ENCODE measurements at regions not wholly inside any gene's neighbourhood (a gene's known extent, or its start where the extent isn't known, plus 50 kb on each side); places are given as distances from the start of the nearest gene placed in this dataset.
"Not testable (repeated sequence)": the region's sequence is repeated elsewhere in the genome, so short reads cannot be mapped to it uniquely, and the experiment has no call there.

- not testable (repeated sequence) for DNase-seq
Measured at GRCh38 chr20:30297878-30298595, 959.4 kb upstream of the DEFB115 start.

GRCh38 chr20:30300220-30300642 lies 957.2 kb upstream of the DEFB115 start:
- not testable (repeated sequence) for DNase-seq

DNA sequence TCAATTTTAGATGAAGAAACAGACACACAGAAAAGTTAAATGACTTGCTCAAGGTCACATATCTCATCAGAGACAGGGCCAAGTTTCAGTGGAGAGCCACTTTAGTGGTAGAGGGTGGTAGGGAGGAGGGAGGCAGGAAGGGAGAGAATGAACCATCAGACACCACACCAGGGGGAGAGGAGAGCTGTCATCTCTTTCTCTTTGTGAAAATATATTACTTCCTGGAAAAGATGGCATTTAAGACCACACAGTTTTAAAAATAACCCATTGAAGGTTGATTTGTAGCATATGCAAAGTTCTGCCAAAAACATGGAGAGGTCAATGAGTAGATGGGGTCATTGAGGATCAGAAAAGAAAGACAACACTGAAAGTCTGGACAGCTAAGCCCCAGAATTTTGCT lies 954.7 kb upstream of the DEFB115 start:
- DNase-seq, result not testable (repeated sequence)

DNA sequence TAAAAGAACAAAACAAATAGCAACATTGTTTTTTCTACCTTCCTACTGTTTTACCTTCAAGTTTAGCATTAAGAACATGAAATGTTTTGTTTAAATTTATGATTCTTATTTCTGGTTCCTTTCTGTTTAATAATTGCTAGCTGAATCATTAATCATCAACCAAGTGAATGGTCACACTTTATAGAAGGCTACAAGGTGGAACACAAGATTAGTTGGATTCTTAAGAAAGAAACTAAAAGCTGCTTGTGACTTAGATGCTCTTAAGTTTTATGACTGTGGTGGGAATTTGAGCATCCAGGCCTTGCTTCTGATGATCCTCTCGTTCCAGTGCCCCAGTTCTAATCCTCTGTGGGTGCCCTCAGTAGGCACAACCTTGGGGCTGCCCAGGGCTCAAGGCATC lies 947.5 kb upstream of the DEFB115 start:
- not testable (repeated sequence) for DNase-seq

GRCh38 chr20:30310385-30310784 lies 947.1 kb upstream of the DEFB115 start:
- not testable (repeated sequence) for DNase-seq

DNA sequence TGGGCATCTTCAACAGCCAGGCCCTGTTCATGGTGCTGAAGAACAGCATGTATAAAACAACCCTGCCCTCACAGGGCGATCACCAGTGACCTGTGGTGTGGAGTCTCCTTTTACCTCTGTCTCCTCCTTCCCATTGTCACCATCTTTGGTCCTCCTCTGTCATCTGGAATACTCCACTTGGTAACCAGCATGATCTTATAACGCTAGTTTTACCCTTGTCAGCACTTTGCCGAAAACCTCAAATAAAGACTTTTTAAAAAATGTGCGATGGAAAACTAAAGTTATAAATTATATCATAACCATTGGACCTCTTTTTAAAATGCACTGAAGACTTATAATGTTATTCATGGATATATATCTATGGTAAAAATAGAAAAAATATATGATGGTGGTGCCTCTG lies 945.2 kb upstream of the DEFB115 start:
- DNase-seq, result not testable (repeated sequence)

DNA sequence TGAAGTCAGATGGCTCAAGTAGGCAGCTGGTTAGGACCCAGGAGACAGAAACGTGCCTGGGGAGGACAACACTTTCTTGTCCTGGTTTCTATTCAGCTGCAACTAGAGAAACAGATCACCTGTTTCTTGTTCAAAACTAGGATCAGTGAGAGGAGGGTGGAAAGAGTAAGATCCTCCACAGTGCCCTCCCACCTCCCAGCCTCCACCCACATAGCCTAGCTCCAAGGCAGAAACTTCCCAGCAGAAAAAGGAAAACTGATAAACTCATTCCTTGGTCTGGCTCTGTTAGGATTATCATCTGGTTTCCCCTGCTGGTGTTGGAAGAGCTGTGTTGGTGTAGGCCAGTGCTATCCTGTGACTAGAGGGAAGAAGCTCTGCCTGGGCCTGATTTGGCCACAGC lies 943.8 kb upstream of the DEFB115 start:
- not testable (repeated sequence) for DNase-seq

DNA sequence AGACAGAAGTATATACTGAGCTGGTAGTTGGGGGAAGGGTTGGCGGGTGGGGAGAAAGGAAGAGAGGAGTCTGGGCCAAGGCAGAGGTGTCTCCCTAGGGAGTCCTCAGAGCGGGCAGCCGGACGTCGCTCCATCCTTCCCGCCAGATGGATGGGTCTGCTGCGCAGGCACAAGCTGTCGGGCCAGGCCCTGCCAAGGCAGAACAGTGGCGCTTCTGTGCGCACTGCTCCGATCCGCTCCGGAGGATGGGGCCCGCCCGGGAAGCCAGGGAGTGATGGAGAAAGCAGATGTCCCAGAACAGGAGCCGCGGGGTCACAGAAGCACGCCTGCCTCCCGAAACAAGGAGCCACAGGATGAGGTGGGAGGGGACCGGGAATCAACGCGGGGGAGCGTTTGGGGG lies 941.4 kb upstream of the DEFB115 start:
- not testable (repeated sequence) for DNase-seq

DNA sequence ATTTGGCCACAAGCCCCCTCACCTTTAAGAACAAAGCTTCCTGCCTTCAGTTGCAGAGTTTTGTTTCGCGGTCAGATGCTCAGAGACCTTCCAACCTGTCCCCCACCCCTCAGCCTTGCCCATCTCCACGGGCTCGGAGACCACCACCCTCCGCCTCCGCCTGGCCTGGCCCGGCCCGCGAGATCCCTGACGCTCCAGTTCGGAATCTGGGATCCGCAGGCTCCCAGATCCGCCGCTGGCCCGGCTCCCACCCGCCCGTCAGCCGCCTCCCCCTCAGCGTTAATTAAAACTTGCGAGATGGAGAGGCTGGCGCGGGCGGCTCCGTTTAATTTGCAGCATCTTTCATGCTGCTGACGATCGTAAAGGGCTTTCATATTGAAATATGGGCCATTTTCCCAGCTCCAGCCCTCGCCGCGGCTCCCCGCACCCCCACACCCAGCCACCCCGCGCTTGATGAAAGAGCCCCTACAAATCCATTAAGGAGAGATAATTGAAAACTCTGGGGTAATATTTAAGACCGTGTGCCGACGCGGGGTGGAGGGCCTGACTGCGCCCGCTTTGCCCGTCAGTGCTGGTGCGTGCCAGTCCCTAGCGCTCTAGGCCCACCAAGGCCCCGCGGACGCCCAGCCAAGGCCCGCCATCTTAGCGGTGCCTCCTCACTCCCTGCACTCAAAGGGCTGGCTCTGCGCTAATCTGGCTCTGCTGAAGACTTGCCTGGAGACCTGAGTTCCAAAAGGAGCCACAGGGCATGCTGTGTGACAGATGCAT lies 940.7 kb upstream of the DEFB115 start:
- not testable (repeated sequence) for DNase-seq

DNA sequence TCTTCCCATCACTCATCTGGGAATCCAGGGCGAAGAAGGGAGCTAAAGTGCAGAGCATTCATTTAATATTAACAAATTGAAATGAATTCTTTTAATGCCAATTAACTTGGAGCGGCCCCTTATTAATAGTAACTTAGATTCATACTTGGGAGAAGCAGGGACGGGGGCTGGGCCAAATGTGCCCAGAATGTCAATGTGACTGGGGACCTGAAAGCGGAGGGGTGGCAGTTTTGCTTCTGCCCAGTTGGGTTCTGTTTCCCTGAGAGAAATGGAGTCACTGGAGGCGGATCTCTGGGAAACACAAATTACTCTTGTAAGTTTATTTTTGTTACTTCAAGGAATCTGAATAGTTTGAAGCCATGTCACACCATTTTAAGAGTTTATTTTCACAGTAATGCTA lies 923.7 kb upstream of the DEFB115 start:
- not testable (repeated sequence) for DNase-seq

DNA sequence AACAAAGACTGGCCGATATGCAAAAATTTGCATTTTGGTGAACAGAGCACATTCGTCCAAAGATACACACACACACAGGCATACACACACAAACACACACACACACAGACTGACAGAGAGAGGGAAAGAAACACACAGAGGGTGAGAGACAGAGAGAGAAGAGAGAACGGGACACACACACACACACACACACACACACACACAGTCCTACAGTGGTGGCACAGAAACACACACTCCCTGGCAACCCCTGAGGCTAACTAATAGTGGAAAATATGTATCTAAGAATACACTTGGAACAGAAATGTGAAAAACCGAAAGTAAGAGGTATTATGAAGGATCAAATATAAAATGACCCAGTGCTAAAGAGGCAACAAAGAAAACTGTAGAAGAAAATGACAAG lies 919.9 kb upstream of the DEFB115 start:
- DNase-seq, result not testable (repeated sequence)

GRCh38 chr20:30348932-30349331 lies 908.5 kb upstream of the DEFB115 start:
- DNase-seq, result not testable (repeated sequence)

DNA sequence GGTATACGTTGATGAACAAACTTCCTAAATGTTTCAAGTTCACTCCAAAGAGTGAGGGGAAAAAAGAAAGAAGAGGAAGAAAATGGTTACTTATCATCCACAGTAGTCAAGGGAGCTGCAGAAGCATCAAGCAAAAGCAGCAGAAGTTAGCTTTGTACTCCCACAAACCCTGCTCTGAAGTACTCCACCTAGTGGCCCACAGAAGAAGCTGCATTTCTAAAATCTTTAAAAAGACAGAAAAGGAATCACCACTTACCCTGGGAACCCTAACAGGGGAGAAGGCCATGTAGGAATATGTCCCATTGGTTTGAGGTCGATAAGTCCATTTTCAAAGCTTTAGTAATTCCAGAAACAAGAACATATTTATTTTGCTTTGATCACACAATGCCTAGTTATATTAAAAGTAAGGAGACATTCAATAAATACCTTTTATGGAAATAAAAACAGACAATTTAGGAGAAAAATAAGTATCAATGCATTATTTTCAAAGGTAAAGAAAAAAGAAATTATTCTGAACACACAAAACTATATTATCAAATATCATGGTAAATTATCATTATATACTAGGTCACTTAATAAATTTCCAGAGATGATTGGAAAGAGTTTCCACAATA lies 900.5 kb upstream of the DEFB115 start:
- DNase-seq, result not testable (repeated sequence)

DNA sequence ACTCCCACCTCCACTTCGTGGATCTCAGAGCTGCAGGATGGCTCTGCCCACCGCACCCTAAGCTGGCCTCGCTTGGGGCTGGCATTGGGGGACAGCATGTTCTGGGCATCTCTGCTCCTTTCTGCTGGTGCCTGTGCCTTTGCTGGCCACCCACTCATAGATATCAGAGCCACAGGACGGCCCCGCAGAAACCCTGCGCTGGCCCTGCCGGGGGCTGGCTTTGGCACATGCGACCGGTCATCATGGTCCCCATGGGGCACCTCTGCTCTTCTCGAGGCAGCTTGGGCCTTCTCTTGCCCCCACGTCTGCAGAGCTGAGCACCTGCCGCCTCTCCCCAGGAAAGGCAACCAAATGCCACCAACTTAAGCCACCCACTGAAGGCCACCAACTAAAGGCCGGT lies 895.7 kb upstream of the DEFB115 start:
- DNase-seq, result not testable (repeated sequence)

DNA sequence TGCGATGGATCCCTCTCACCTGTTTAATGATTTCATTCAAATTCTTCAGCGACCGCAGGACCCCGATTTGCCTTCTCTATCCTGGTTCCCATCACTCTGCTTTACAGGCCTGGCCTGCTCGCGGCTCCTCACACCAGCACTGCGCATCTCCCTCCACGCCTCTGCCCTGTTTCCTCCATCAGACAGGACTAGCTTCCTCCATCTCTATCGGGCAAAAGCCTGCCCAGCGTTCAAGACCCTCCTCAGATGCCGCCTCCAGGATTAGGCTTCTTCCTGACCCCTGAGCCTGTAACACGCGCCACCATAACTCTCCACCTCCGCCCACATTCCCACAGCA lies 881.1 kb upstream of the DEFB115 start:
- not testable (repeated sequence) for DNase-seq

GRCh38 chr20:30376767-30377658 lies 880.5 kb upstream of the DEFB115 start:
- DNase-seq, result peak; percentile 36

GRCh38 chr20:30378317-30378716 lies 879.1 kb upstream of the DEFB115 start:
- DNase-seq, result not testable (repeated sequence)

GRCh38 chr20:30378721-30379120 lies 878.7 kb upstream of the DEFB115 start:
- DNase-seq, result not testable (repeated sequence)

DNA sequence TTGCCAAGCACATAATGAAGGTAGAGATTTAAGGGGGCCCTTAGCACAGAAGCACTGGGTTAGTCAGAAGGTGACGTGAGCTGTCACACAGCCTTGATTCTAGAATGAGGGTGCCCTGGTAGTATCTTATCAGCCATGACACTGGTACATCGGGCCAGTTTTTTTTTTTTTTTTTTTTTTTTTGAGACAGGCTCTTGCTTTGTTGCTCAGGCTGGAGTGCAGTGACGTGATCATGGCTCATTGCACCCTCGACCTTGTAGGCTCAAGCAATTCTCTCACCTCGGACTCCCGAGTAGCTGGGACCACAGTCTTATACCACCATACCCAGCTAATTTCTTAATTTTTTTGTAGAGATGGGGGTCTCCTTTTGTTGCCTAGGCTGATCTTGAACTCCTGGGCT lies 872.6 kb upstream of the DEFB115 start:
- DNase-seq, result not testable (repeated sequence)

- DNase-seq, result not testable (repeated sequence)
Measured at GRCh38 chr20:30386099-30386498, 871.4 kb upstream of the DEFB115 start.

DNA sequence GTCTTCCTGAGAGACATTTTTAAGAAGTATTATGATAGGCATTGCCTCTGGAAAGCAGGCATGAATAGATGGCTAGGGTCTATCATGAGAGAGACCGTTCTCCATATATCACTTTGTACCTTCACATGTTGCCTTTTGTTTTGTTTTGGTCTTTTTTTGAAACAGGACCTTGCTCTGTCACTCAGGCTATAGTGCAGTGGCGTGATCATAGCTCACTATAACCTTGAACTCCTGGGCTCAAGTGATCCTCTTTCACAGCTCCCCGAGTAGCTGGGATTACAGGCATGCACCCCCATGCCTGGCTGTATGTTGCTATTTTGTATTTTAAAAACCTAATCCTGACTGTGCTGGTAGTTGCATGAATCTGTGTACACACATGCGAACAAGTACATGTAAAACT lies 869.6 kb upstream of the DEFB115 start:
- not testable (repeated sequence) for DNase-seq

DNA sequence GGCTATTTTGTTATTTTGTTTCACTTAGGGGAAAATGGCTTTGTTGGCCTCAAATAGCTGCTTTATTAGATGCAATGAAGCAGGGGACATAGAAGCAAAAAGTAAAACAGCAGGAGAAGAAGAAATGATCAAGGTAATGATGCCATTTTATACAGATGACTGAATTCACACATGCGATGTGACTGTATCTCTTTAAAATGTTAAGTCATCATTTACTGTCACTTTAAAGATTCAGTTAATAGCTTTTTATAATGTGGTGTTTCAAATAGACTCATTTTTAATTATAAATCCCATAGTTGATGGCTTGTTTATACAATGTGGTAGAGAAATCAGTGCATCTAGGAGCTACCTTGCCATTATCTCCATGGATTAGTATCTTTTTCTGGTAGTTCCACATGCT lies 863.9 kb upstream of the DEFB115 start:
- not testable (repeated sequence) for DNase-seq

GRCh38 chr20:30397111-30397510 lies 860.4 kb upstream of the DEFB115 start:
- DNase-seq, result not testable (repeated sequence)

Data from GF-D8 (cell line).